ENCODE measurements at regions not wholly inside any gene's neighbourhood (a gene's known extent, or its start where the extent isn't known, plus 50 kb on each side); places are given as distances from the start of the nearest gene placed in this dataset.
"Not testable (repeated sequence)": the region's sequence is repeated elsewhere in the genome, so short reads cannot be mapped to it uniquely, and the experiment has no call there.

GRCh38 chr1:96510911-96511310, 210.7 kb upstream of the PTBP2 start:
- no peaks in the 10 kb centered on the region for H3K27me3 ChIP-seq (ENCODE audit: low read depth)
- H3K36me3 ChIP-seq (replicated peaks), result no peaks in the 10 kb centered on the region
- DNase-seq (ENCODE audit: low spot score in 2 of 2), result no peak
- H3K9me3 ChIP-seq, result no peaks in the 10 kb centered on the region
- no peak overlapping the region for H3K4me3 ChIP-seq
- in situ Hi-C loops (cut with MboI; ENCODE audit: low sequenced_read_pairs), result no loop called here
- peaks cover 27% of the 10 kb centered on the region for H3K4me1 ChIP-seq

- H3K27me3 ChIP-seq (ENCODE audit: low read depth), result no peaks in the 10 kb centered on the region
- peaks cover 34% of the 10 kb centered on the region for H3K4me1 ChIP-seq
- no peaks in the 10 kb centered on the region for H3K9me3 ChIP-seq
- in situ Hi-C loops (cut with MboI; ENCODE audit: low sequenced_read_pairs), result no loop called here
- H3K4me3 ChIP-seq, result no peak overlapping the region
- no peak for DNase-seq (ENCODE audit: low spot score in 2 of 2)
- no peaks in the 10 kb centered on the region for H3K36me3 ChIP-seq (replicated peaks)
These were observed 208.4 kb upstream of the PTBP2 start for GRCh38 chr1:96513136-96513535.

- Histone ChIP-seq H3K4me1 (peaks cover 35% of the 10 kb centered on the region), H3K4me3 (no peak overlapping the region), H3K27me3 (ENCODE audit: low read depth) (no peaks in the 10 kb centered on the region), H3K9me3 (no peaks in the 10 kb centered on the region), H3K36me3 (replicated peaks) (no peaks in the 10 kb centered on the region)
- in situ Hi-C loops (cut with MboI; ENCODE audit: low sequenced_read_pairs), result no loop called here
- DNase-seq (ENCODE audit: low spot score in 2 of 2), result no peak
These were observed 206.2 kb upstream of the PTBP2 start for GRCh38 chr1:96515430-96515829.

GRCh38 chr1:96515925-96516324, 205.7 kb upstream of the PTBP2 start:
- H3K9me3 ChIP-seq, result no peaks in the 10 kb centered on the region
- H3K4me3 ChIP-seq, result no peak overlapping the region
- no peak for DNase-seq (ENCODE audit: low spot score in 2 of 2)
- in situ Hi-C loops (cut with MboI; ENCODE audit: low sequenced_read_pairs), result no loop called here
- H3K4me1 ChIP-seq, result peaks cover 37% of the 10 kb centered on the region
- no peaks in the 10 kb centered on the region for H3K36me3 ChIP-seq (replicated peaks)
- no peaks in the 10 kb centered on the region for H3K27me3 ChIP-seq (ENCODE audit: low read depth)

GRCh38 chr1:96519851-96520578, 201.6 kb upstream of the PTBP2 start:
- Histone ChIP-seq H3K36me3 (replicated peaks) (no peaks in the 10 kb centered on the region), H3K27me3 (ENCODE audit: low read depth) (no peaks in the 10 kb centered on the region), H3K4me3 (no peak overlapping the region), H3K9me3 (no peaks in the 10 kb centered on the region), H3K4me1 (peaks cover 72% of the 10 kb centered on the region)
- DNase-seq (ENCODE audit: low spot score in 2 of 2), result peak; percentile 56 to 75
- in situ Hi-C loops (cut with MboI; ENCODE audit: low sequenced_read_pairs), result no loop called here

- peak in 1 of 2 experiments; percentile 47 for DNase-seq (ENCODE audit: low spot score in 2 of 2)
- H3K27me3 ChIP-seq (ENCODE audit: low read depth), result no peaks in the 10 kb centered on the region
- no peaks in the 10 kb centered on the region for H3K36me3 ChIP-seq (replicated peaks)
- H3K9me3 ChIP-seq, result no peaks in the 10 kb centered on the region
- in situ Hi-C loops (cut with MboI; ENCODE audit: low sequenced_read_pairs), result no loop called here
- H3K4me1 ChIP-seq, result peaks cover 73% of the 10 kb centered on the region
- no peak overlapping the region for H3K4me3 ChIP-seq
These were observed 201.0 kb upstream of the PTBP2 start for GRCh38 chr1:96520579-96520947.

GRCh38 chr1:96521010-96521409, 200.6 kb upstream of the PTBP2 start:
- DNase-seq (ENCODE audit: low spot score in 2 of 2), result no peak
- Histone ChIP-seq H3K27me3 (ENCODE audit: low read depth) (no peaks in the 10 kb centered on the region), H3K4me1 (peaks cover 70% of the 10 kb centered on the region), H3K9me3 (no peaks in the 10 kb centered on the region), H3K4me3 (no peak overlapping the region), H3K36me3 (replicated peaks) (no peaks in the 10 kb centered on the region)
- in situ Hi-C loops (cut with MboI; ENCODE audit: low sequenced_read_pairs), result no loop called here

- peak; percentile 83 to 100 for DNase-seq (ENCODE audit: low spot score in 2 of 2)
- Histone ChIP-seq H3K36me3 (replicated peaks) (no peaks in the 10 kb centered on the region), H3K27me3 (ENCODE audit: low read depth) (no peaks in the 10 kb centered on the region), H3K9me3 (no peaks in the 10 kb centered on the region; the same call in 1 of the 2 replicates), H3K4me3 (no peak overlapping the region), H3K4me1 (peaks cover 63% of the 10 kb centered on the region)
- in situ Hi-C loops (cut with MboI; ENCODE audit: low sequenced_read_pairs), result no loop called here
These were observed 199.4 kb upstream of the PTBP2 start for GRCh38 chr1:96521994-96522760.

- Histone ChIP-seq H3K27me3 (ENCODE audit: low read depth) (no peaks in the 10 kb centered on the region), H3K36me3 (replicated peaks) (no peaks in the 10 kb centered on the region), H3K4me3 (no peak overlapping the region), H3K4me1 (peaks cover 63% of the 10 kb centered on the region), H3K9me3 (no peaks in the 10 kb centered on the region; the same call in 1 of the 2 replicates)
- DNase-seq (ENCODE audit: low spot score in 2 of 2), result no peak
- in situ Hi-C loops (cut with MboI; ENCODE audit: low sequenced_read_pairs), result no loop called here
These were observed 198.7 kb upstream of the PTBP2 start for GRCh38 chr1:96522927-96523326.

- DNase-seq (ENCODE audit: low spot score in 2 of 2), result no peak
- H3K9me3 ChIP-seq, result peaks cover 8% of the 10 kb centered on the region
- no peaks in the 10 kb centered on the region for H3K27me3 ChIP-seq (ENCODE audit: low read depth)
- H3K36me3 ChIP-seq (replicated peaks), result no peaks in the 10 kb centered on the region
- no peak overlapping the region for H3K4me3 ChIP-seq
- peaks cover 59% of the 10 kb centered on the region for H3K4me1 ChIP-seq
- in situ Hi-C loops (cut with MboI; ENCODE audit: low sequenced_read_pairs), result no loop called here
These were observed 197.5 kb upstream of the PTBP2 start for GRCh38 chr1:96524100-96524499.

- Histone ChIP-seq H3K27me3 (ENCODE audit: low read depth) (no peaks in the 10 kb centered on the region), H3K9me3 (peaks cover 12% of the 10 kb centered on the region), H3K4me3 (no peak overlapping the region), H3K36me3 (replicated peaks) (no peaks in the 10 kb centered on the region), H3K4me1 (peaks cover 43% of the 10 kb centered on the region)
- in situ Hi-C loops (cut with MboI; ENCODE audit: low sequenced_read_pairs), result no loop called here
- no peak for DNase-seq (ENCODE audit: low spot score in 2 of 2)
These were observed 195.7 kb upstream of the PTBP2 start for GRCh38 chr1:96525657-96526557.

GRCh38 chr1:96528672-96529071, 192.9 kb upstream of the PTBP2 start:
- H3K36me3 ChIP-seq (replicated peaks); H3K4me3 ChIP-seq; in situ Hi-C loops (cut with MboI; ENCODE audit: low sequenced_read_pairs); H3K27me3 ChIP-seq (ENCODE audit: low read depth); DNase-seq (ENCODE audit: low spot score in 2 of 2): not testable (repeated sequence)
- Histone ChIP-seq H3K9me3 (peaks cover 12% of the 10 kb centered on the region), H3K4me1 (peaks cover 18% of the 10 kb centered on the region)

- Histone ChIP-seq H3K4me3 (no peak overlapping the region), H3K9me3 (peaks cover 6% of the 10 kb centered on the region), H3K27me3 (ENCODE audit: low read depth) (no peaks in the 10 kb centered on the region), H3K4me1 (peaks cover 8% of the 10 kb centered on the region), H3K36me3 (replicated peaks) (no peaks in the 10 kb centered on the region)
- no peak for DNase-seq (ENCODE audit: low spot score in 2 of 2)
- in situ Hi-C loops (cut with MboI; ENCODE audit: low sequenced_read_pairs), result no loop called here
These were observed 187.8 kb upstream of the PTBP2 start for GRCh38 chr1:96533820-96534219.

Data from HAP-1 (cell line).